Renal pelvis (tissue), 1 donor: ENCODE measurements at regions not wholly inside any gene's neighbourhood (a gene's known extent, or its start where the extent isn't known, plus 50 kb on each side); places are given as distances from the start of the nearest gene placed in this dataset.

Experiments used
- DNase-seq: peaks from one replicate; pipeline ENCODE4 v3.0.0-alpha.2; 2013

DNA sequence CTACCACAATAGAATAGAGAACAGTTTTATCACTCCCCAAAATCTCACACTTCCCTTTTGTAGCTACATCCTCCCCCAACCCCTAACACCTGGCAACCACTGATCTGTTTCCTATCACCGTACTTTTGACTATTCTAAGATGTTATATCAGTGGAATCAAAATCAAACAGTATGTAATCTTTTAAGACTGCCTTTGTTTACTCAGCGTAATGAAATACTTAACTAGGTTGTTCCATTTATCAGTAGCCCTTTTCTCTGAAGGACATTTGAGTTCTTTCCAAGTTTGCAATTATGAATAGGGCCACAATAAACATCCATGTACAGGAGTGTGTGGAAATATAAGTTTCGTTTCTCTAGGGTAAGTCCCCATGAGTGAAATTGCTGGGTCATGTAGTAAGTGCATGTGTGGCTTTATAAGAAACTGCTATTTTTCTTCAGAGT is 372.3 kb downstream of the SV2B start:
- no peak for DNase-seq

DNA sequence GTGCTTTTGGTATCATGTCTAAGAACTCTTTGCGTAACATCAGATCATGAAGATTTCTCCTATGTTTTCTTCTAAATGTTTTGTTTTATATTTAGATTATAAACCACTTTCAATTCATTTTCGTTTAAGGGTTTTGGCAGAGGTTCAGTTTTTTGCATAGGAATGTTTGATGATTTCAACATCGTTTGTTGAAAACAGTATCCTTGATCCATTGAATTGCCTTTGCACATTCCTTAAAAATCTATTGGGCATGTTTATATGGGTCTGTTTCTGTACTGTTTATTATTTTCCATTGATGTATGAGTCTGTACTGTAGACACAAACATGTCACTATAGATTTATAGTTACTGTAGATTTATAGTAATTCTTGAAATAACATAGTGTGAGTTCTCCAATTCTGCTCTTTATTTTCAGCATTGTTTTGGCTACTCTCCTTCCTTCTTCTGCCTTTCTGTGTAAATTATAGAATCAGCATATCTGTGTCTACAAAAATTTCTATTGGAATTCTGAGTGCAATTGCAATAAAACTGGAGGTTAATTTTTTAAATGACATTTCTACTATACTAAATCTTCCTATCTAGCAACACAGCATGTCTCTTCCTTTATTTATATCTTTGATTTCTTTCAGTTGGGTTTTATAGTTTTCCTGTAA is 374.0 kb downstream of the SV2B start:
- no peak for DNase-seq

DNA sequence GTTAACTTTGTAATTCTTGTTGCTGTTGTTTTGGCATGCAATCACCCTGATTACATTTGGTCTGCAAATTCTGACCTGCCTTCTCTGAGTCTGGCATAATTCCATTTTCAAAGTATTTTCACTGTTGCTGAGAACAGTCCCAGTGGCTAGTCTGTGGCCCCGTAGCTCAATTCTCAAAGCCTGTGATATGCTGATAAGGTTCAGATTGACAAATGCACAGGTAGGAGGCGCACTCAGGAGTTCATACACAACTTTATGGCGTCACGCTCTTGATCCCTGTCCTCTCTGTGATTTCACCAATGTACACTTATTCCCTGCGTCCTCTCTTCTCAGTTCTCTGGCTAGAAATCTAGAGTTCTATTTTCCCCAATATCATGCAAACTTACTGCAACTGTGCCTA is 376.6 kb upstream of the SLCO3A1 start:
- DNase-seq: no peak

DNA sequence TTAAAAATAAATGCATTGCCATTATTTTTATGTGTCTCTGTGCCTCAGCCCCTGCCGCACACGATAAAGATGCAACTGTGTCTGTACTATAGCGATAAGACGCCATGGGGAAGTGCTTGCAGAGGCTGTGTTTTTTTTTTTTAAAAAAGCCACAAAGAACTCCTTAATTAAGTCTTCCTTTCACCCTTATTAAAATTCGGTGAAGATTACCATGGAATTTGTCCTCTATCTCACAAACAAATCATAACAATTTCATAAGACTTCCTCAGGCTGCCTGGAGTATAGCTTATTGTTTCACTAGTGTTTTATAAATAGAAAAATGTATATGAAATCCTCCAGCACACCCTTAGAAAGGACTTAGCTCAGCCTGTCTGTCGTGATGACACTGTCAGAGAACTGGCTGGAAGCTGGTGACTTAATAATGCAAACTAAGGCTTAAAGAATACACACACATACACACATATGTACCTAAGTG is 374.8 kb upstream of the SLCO3A1 start:
- DNase-seq: no peak

DNA sequence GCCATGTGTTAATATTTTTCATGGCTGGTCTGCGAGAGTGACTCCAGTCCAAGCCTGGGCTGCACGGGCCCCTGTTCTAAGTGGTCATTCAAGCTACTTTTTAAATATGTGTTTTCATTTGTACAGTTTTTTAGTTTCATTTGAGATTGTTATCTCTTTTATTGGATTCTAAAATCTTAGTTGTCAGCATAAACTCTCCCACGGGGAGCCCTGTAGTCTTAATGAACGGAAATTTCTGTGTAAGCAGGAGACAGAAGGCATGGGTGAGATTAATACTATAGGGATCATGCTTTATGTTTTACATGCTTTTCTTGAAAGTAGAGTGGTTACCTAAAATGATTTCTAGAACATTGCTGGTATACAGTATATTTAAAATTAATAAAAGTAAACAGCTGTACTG is 373.1 kb upstream of the SLCO3A1 start:
- no peak for DNase-seq

DNA sequence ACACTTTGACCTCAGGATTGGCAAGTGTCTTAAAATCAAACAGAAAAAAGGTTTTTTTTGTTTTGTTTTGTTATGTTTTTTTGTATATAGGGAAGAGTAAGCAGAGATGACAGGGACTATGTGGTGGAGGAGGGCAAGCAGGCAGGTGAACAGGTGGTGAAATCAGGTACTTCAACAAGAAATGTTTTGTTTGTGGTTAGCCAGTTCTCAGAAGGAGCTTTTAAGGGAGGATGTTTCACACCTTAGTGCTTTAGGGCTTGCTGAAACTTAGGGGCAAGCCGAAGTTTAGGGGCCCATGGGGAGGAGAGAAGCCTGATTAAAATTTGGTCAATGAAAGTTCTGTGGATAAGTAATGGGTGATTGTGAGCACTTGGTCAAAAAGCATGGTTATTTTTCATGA is 370.7 kb upstream of the SLCO3A1 start:
- DNase-seq: no peak

DNA sequence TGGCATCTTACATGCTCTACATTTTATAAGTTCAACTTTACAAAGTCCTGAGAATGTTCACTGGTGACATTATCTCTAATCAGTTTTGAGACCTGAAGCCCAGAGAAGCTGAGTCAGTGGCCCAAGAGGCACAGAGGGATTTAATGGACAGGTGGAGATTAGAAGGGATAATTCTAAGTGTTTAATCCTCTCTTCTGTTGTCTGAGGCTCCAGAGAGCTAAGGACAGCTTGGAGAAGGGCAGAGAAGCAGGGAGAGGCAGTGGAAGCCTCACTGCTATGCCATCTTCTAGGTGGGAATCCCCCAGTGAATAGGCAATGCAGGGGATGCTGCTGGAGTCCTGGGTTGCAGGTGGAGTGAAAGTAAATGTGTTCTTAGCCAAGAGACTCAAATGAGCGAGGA is 369.4 kb upstream of the SLCO3A1 start:
- DNase-seq: no peak

DNA sequence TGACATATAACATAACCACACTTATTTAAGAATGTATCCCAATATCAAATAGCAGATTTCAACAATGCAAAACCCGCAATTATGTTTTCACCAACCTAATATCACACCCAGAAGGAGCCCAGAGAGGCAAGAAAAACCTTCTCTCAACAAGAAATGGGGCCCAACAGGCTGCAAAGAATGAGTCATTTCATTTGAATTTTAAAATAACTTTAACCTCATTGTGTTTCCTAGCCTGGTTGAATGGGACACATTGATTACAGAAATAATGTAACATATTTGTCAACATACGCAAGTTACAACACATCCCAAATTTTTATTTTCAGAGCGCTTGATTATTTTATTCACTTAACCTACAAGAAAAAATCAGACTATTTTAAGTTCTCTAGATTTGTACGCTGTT is 365.1 kb upstream of the SLCO3A1 start:
- DNase-seq: no peak

DNA sequence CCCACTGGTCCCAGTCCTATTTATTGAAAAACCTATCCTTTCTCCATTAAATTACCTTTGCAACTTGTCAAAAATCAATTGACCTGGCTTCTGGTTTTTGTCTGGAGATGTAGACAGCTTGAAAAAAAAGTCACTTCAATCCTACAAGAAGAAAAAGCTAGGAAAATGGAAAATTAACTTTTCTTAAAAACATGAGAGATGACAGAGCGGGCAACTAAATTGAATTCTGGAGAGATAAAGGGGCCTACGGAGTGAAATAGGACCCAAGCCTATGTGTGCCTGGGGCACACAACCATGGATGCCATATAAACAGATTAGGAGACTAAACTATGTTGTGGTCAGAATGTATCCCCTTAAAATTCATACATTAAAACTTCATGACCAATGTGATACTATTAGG is 363.3 kb upstream of the SLCO3A1 start:
- DNase-seq: no peak

DNA sequence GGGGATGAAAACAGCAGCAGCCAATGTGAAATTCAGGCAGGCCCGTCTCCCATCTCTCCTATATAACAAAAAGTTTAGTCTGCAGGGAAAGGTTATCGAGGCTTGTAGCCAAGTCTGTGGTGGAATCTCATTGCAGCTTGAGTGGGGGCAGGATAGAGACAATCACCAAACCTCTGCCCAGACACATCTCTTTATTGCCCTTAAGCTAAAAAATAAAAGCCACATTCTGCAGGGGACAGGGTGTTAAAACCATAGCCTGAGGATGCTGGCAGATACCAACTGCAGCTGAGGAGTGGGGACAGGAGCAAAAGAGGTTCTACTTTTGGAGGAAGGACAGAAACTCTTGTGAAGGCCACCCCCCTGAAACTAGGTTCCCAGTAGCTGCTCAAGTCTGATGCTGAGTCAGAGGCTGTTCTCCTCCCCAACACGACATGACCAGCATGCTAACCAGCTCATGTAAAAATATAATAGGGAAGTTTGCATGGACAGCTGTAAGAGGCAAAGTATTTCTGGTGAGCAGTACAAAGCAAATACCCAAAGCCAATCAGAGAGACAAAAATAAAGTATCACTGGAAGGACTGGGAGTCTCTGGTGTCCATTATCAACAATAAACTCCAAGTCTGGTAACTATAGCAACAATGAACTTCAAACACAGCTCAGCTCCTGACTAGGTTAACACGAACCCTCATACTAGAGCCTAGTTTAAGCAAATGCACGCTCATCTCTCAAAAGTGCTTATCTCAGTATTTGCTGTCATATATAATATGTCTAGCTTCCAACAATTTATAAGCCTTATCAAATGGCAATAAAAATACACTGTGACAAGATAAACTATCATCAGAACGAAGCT is 362.2 kb upstream of the SLCO3A1 start:
- DNase-seq: no peak

DNA sequence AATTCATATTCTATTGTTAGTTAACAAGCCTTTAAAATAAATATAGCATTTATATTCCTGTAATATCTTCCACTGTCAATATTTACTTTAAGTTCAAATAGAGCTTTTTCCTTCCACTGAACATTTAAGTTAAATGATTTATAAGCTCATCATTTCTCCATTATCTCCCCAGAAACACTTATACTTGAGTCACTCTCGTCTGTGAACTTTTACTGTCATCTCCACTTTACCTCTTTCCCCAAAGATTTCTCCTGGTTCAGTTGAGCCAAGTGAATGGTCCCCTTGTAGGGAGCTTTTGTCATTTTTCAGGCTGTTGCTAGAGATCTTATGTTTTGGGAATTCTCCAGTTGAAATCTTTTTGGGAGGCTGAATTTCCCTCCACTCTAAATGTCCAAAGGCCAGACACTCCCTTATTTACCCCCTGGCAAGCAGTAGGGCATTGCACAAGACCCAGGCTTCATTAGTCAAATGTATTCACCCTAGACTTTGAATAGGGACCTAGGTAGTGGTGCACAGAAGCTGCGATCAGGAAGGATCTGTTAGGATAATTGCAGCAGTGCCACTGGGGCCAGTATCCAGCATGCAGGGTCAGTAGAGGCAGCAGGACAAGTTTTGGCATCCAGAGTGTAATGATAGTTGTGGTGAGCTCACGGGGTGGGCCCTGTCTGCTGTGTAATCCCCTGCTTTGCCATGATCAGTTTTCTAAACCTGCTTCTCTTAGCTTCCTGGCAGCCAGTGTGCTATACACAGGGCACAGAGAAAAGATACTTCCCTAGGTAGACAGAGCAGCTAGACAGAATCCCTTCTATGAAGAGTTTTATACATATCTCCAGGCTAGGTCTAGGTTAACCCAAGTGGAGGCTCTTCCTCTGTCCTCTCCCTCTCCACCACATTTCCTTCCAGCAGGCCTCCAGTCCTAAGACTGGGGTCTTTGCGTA is 356.5 kb upstream of the SLCO3A1 start:
- DNase-seq: no peak

DNA sequence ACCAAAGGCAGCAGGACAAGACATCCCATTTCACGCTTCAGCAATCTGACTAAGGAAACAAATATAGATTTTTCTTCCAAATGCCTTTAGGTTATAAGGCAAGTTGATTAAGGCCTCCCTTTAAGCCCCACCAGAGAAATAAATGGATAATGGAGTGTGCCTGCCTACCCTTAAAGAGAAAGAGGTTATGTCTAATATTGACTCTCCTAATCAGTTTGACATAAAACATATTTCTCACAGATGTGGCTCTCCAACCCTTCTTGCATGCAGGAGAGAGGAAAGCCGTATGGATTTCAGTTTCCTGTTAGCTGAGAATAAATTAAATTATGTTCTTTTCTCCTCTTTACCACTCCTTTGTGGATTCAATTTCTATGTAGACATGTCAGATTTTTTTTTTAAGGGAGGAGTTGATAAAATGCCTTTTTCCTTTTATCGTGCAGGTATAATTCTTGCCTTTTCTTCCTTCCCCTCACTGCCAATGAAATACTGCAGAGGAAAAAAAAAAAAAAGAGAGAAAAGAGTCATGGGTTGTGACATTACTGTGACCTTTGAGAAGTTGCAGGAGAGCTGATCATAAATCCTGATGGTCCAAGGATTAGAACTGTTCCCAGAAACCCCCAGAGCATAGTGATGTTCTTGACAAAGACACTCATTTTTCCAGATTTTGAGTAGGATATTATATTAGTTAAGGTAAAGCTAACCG is 355.3 kb upstream of the SLCO3A1 start:
- no peak for DNase-seq

DNA sequence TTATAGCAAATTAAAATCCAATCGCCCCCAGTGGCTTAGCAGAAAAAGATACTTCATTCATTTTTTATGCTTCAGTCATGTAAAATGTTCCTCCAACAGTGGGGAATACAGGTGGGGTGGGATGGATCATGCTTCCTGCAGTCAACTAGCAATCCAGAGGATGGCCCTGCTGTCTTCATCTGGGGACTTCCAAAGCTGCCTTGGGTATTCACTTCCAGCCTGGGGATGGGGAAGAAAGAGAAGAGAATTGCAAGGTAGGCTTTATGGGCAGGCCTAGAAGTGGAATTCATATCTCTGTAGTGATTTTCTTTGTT is 354.8 kb upstream of the SLCO3A1 start:
- no peak for DNase-seq

DNA sequence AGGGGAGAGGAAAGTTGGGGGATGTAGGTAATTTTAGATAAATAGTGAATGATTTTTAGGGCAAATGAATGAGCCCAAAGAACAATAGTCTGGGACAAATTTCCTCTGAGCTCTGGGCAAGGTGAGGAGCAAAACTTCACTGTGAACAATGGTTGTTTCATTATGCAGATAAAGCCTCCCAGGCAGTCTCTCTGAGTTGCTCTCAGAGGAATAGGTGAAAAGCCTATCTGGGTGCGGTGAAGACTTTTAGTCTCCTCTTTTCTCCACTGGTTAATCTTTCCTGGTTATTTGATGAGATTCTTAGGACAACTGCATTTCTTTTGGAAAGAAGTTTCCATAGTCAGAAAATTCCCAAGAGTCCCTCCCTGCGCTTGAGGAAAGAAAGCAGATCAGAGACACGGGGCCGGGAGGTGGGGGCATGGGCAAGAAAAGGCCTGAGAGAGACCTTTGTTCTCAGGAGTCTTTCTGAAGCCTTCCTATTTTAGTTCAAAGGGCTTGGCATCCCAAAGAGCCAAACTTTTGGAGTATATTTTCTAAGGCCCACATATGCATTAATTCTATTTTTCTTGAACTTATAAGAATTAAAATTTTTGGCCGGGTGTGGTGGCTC is 353.6 kb upstream of the SLCO3A1 start:
- no peak for DNase-seq

DNA sequence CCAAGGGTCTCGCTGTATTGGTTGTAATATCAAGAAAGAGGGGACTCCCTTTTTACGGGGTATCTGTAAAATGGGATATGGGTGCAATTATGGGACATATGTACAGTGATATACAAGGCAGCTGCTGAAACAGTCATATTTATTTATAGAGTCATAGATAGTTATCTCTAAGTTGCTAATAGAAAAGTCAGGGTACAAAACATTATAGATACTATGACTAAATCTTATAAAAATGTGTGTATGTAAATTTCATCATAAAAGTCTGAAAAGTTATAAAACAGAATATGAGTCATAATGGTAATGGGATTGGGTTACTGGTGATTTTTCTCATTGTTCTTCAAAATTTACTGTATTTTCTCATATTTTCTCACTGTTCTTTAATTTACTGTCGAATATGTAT is 344.9 kb upstream of the SLCO3A1 start:
- DNase-seq: no peak

DNA sequence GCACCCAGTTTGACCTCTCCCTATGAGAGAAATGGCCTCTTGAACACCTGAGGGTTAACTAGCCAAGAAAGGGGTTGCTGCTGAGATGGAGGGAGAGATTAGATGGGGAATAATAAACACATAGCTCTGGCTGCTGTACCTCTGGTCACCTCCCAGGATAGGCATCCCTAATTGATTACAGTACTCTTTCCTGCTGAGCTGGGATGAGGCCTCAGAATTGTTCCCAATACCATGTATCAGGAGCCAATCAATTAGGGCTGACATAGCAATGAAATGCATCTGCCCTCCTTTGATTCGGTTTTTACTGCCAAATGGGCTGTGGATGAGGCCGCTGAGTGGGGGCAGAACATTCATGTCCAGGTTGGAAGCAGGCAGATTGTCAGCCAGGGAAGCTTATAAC is 339.4 kb upstream of the SLCO3A1 start:
- DNase-seq: no peak

DNA sequence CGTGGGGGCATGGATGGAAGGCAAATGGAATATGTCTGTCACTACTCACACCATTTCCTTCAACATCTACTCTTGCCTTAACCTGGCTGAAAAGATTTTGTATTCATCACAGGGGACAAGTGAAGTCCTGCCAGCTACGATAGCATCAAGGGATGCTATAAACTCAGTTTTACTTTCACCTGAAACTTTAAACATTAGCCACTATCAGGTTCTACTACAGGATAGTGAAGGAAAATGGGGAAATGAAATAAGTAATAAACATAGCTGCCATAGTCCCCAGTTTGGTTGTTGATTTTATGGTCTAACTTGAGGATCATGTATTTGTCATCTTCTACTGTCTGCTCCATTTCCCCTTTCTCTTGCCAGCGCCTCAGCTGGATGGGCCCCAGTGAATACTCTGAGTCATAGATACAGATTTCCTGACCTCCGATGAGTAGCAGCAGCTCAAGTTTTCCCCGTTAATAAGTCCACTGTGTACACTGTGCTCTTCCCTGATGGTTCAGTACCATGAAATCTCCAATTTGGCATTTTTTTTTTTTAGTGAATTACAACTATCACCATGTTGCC is 338.2 kb upstream of the SLCO3A1 start:
- DNase-seq: no peak

DNA sequence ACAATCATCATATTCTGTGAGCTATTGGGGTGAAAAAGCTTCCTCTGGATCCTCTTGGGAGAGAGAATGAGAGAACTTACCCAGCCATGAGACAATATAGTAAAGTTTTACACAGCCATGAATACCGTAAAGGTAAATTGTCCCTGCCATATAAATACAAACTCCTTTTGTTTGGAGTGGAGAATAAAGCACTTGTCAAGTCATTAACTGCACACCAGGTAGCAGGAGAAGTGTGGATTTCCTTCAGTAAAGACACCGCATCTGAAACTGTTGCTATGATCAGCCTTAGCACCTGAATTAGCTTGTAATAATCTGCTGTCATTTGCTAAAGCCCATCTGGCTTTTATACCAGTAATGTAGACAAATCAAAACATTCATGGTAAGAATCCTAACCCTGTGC is 336.6 kb upstream of the SLCO3A1 start:
- no peak for DNase-seq

DNA sequence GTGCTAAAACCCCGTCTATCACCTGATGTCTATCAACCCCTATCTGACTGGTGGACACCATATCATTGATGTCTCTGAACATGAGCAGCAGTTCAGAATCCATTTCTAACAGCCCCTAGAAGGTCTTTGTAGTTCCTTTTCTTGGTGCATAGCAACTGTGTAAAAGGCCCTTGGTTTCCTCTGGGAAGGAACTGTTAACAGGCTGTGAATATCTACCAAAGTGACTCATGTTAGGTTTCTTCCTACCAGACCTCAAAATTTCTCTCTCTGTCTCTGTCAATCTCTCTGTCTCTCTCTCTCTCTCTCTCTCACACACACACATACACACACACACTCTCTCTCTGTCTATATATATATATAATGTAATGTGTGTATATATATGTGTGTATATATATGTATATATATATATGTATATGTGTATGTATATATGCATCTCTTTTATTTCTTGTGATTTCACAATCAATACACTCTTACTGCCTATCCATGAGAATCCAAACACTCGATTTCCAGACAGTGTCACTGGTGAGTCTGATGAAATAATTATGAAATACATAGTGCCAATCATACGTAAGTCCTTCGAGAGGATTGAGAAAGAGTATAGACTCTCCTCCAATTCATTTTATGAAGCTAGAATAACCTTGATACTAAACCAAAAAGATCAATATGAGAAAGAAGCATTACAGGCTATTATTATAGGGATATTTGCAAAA is 335.9 kb upstream of the SLCO3A1 start:
- no peak for DNase-seq

DNA sequence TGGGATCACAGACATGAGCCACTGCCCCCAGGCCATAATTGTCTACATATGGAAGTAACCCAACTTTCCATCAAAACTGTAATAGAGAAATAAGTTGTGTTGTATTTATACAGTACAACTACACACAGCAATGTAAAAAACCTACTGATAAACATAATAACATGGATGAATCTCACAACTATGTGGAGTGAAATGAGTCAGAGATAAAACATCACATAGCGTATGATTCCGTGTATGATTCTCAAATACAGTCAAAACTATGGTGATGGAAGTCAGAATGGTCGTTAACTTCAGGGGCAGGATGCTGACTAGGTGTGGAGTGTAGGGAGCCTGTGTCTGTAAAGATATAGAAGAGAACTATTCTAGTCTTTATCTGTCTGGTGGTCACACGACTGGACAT is 332.7 kb upstream of the SLCO3A1 start:
- no peak for DNase-seq

DNA sequence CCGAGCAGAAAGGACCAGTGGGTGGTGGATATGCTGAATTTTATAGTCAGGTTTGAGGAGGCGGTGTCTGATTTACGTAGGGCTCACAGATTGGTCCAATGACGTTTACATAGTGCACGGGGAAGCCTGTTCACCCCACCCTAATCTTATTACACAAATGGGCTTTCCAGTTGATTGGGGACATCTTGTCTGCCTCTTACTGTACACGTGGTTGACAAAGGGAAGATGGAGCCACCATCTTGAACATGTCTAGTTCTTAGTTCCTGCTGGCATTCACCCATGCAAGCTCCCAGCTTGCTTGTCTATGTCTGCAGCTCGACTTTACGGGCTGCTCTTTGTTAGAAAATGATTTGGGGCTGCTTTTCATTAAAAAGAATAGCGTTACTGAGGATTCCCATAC is 332.0 kb upstream of the SLCO3A1 start:
- no peak for DNase-seq
